Immature natural killer cell (primary cell): ENCODE measurements at regions not wholly inside any gene's neighbourhood (a gene's known extent, or its start where the extent isn't known, plus 50 kb on each side); places are given as distances from the start of the nearest gene placed in this dataset.

Source experiments
- DNase-seq, 3 donors: peaks; one replicate each; pipeline ENCODE4 v3.0.0; 2022; ENCODE audit warnings: mixed read lengths in 1 of 3
- H3K27ac Mint-ChIP-seq, 6 donors: one replicate each; pipeline ENCODE4 v1.8.0; 2020; ENCODE audit warnings: mixed read lengths in 6 of 6, mild to moderate bottlenecking in 5 of 6, inconsistent platforms in 4 of 6, moderate library complexity in 3 of 6
- H3K27me3 Mint-ChIP-seq, 3 donors: one replicate each; pipeline ENCODE4 v1.8.0; 2020 to 2021; ENCODE audit warnings: low read depth in 3 of 3, mild to moderate bottlenecking in 3 of 3, mixed read lengths in 3 of 3, moderate library complexity in 3 of 3, inconsistent platforms in 1 of 3
- H3K36me3 Mint-ChIP-seq, 3 donors: one replicate each; pipeline ENCODE4 v1.8.0; 2020; ENCODE audit warnings: mixed read lengths in 3 of 3, inconsistent platforms in 2 of 3, mild to moderate bottlenecking in 2 of 3
- H3K4me1 Mint-ChIP-seq, 2 donors: one replicate each; pipeline ENCODE4 v1.8.0; 2020; ENCODE audit warnings: inconsistent platforms in 2 of 2, mild to moderate bottlenecking in 2 of 2, mixed read lengths in 2 of 2, moderate library complexity in 1 of 2
- H3K4me3 Mint-ChIP-seq, 5 donors: one replicate each; pipeline ENCODE4 v1.8.0; 2020; ENCODE audit warnings: mild to moderate bottlenecking in 5 of 5, mixed read lengths in 5 of 5, inconsistent platforms in 3 of 5, moderate library complexity in 3 of 5
- H3K9me3 Mint-ChIP-seq, 6 donors: one replicate each; pipeline ENCODE4 v1.8.0; 2020; ENCODE audit warnings: mild to moderate bottlenecking in 6 of 6, mixed read lengths in 6 of 6, inconsistent platforms in 4 of 6, moderate library complexity in 3 of 6

DNA sequence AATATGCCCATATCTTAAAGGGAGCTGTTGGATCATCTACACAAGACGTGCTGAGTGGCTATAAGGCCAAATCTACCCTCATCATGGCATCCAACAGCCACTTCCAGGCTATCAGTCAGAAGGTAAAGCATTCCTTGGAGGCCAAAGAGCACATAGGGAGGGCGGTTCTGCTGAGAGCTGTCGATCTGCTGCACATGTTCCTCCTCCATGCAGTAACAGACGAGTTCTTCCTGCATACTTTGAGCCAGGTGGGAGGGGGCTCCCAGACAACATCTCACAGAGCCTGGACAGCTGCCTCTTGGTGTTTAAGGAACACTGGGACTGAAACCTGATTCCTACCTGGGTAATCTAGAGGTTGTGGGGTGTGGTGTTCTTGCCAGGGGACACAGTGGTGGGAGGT lies 93.3 kb upstream of the RAI14 start:
- Mint-ChIP-seq H3K27ac (no peak overlapping the region), H3K27me3 (peaks cover 0 to 4% (median 2%) of the 10 kb centered on the region in 3 donors), H3K4me1 (no peaks in the 10 kb centered on the region), H3K4me3 (no peak overlapping the region), H3K36me3 (no peaks in the 10 kb centered on the region), H3K9me3 (no peaks in the 10 kb centered on the region)
- DNase-seq, result no peak

DNA sequence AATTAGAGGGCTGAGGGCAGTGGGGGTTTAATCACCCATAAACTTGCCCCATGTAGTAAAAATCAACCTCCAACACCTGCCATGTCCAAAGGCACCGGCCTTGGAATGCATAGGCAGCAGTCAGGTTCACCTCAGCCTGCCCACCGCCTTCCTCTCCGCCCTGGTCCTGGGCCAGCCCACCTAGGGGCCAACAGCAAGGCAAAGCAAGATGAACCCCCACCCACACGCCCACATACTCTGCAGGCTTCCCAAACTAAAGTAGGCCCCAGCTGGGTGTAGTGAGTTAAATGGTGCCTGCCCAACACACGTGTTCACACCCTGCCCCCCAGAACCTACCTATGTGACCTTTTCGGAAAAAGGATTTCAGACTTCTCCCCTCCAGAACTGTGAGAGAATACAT lies 92.9 kb upstream of the RAI14 start:
- no peak for DNase-seq
- H3K36me3 Mint-ChIP-seq, result no peaks in the 10 kb centered on the region
- no peak overlapping the region for H3K4me3 Mint-ChIP-seq
- peaks cover 0 to 4% (median 2%) of the 10 kb centered on the region in 3 donors for H3K27me3 Mint-ChIP-seq
- no peaks in the 10 kb centered on the region for H3K4me1 Mint-ChIP-seq
- H3K27ac Mint-ChIP-seq, result no peak overlapping the region
- H3K9me3 Mint-ChIP-seq, result no peaks in the 10 kb centered on the region

DNA sequence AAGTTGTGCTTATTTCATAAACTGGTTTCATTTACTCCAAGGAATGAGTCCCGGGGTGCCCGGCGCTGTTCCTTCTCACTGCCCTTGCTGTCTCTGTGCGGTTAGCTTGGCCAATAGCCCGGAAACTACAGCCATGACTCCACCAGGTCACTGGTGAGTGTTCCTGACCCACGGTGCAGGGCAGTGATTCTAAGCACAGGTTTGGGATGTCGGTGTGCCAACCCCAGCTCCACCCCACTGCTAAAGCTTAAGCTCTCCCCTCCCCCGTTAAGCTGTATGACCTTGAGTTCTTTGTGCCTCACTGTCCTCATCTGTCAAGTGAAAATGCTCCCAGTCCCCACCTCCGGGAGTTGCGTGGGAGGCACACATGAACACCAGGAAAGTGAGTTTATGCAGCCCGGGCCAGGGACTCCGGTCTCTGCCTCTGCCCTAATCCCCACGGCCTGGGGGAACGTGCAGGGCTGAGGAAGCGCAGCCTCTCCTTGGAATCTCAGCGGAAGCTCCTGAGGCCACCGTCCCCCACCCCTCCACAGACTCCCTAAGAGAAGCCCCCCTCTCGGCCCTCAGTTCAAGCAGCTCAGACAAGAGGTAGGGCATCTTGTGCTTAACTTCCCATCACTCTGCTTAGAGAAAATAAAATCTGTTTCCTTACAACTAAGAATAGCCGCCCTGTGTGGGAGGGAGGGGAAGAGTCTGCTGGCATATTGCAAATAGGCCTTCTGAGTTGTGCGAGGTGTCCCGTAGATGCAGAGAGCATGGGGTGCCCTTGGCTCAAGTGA lies 92.0 kb upstream of the RAI14 start:
- H3K4me3 Mint-ChIP-seq, result no peak overlapping the region
- no peaks in the 10 kb centered on the region for H3K4me1 Mint-ChIP-seq
- H3K36me3 Mint-ChIP-seq, result no peaks in the 10 kb centered on the region
- no peak for DNase-seq
- peaks cover 2 to 4% (median 4%) of the 10 kb centered on the region in 3 donors for H3K27me3 Mint-ChIP-seq
- no peak overlapping the region for H3K27ac Mint-ChIP-seq
- H3K9me3 Mint-ChIP-seq, result no peaks in the 10 kb centered on the region

DNA sequence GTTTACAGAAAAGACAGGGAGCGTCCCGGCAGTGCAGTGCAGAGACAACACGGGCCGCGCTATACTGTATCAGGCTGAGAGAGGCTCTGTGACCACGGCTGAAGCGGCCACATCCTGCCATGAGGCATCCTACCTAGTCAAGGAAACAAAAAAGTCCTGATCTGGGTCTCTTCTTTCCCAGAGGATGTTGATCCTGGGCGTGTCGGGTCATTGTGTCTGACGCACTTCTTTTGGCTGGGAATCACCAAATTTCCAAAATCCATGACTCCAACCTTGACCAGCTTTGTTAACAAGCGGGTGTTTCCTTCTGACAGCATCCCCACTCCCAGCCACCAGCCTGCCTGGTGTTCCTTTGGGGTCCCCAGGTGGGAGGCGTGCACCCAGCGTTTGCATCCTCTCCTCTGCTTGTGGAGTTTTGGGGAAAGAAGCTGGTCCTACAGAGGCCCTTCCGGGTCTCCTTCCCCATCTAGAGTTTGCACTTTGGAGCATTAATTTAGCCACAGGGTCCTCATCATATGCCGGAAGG lies 91.4 kb upstream of the RAI14 start:
- no peak overlapping the region for H3K27ac Mint-ChIP-seq
- H3K9me3 Mint-ChIP-seq, result no peaks in the 10 kb centered on the region
- DNase-seq, result no peak
- H3K4me1 Mint-ChIP-seq, result no peaks in the 10 kb centered on the region
- no peak overlapping the region for H3K4me3 Mint-ChIP-seq
- H3K27me3 Mint-ChIP-seq, result peaks cover 2 to 7% (median 4%) of the 10 kb centered on the region in 3 donors
- H3K36me3 Mint-ChIP-seq, result no peaks in the 10 kb centered on the region

DNA sequence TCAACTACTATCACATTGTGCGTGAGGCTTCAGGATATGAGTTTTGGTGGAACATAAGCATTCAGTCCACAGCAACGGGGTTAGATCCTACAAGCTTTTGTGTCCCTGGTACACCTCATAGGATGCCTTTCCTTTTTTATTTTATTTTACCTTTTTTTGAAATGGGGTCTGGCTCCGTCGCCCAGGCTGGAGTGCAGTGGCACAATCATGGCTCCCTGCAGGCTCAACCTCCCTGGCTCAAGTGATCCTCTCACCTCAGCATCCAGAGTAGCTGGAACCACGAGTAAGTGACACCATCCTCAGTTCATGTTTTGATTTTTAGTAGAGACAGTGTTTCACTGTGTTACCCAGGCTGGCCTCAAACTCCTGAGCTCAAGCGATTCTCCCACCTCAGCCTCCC lies 86.0 kb upstream of the RAI14 start:
- no peak overlapping the region for H3K27ac Mint-ChIP-seq
- H3K4me3 Mint-ChIP-seq, result no peak overlapping the region
- H3K4me1 Mint-ChIP-seq, result no peaks in the 10 kb centered on the region

DNA sequence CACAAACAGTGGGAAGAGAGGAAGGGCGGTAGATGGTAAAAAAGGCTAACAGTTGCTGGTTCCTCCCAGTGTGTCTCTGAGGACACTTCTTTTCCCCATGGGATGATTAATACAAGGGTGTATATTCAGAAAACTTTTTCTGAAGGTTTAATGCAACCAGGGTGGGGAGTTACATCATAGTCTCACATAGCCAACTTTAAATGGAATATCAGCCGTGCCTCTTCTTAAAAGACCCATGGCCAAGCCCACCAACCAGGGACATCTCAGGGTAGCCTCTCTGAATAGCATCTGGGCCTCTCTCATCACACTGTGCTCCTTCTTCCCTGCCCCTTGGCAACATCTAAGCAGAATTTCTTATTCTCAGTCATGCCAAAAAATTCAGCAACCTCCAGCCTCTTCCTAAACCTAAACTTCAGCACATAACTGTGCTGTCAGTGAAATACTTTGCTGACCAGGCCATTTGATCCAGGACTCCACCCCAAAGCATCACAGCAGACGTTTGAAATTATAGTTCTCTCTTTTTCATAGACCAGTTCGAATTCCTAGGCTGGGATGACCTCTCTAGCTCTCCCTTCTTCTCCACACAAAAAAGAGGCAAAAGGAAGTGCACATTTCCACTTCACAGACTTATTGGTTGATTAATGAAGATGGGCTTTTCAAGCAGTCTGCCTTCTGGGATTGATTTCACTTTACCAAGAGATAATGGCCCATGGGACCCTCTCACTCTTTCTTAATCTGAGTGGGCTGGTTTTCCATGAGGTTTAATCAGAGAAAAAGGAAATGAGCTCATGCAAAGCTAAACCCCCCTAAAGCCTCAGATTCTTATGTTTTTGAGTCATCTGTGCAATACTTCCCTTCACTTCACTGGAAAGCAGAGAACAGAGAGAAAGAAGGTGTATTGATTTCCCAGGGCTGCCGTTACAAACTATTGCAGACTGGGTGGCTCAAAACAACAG lies 85.1 kb upstream of the RAI14 start:
- H3K4me1 Mint-ChIP-seq, result no peaks in the 10 kb centered on the region
- no peak for DNase-seq
- no peak overlapping the region for H3K4me3 Mint-ChIP-seq
- peaks cover 2 to 7% (median 3%) of the 10 kb centered on the region in 3 donors for H3K27me3 Mint-ChIP-seq
- no peak overlapping the region for H3K27ac Mint-ChIP-seq
- no peaks in the 10 kb centered on the region for H3K36me3 Mint-ChIP-seq
- no peaks in the 10 kb centered on the region for H3K9me3 Mint-ChIP-seq

More for the DNA sequence above, 86.0 kb upstream of the RAI14 start:
- Mint-ChIP-seq H3K27me3 (peaks cover 2 to 7% (median 3%) of the 10 kb centered on the region in 3 donors), H3K36me3 (no peaks in the 10 kb centered on the region), H3K9me3 (no peaks in the 10 kb centered on the region)
- DNase-seq, result no peak

DNA sequence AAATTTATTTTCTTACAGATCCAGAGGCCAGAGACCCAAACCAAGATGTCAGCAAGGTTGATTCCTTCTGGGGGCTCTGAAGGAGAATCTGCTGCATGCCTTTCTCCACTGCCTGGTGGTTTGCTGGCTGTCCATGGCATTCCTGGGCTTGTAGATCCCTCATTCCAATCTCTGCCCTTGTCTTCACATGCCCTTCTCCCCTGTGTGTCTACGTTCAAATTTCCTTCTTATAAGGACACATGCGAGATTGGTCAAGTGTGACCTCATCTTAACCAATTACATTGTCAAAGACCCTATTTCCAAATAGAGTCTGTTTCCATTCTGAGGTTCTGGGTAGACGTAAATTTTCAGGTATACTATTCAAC lies 84.5 kb upstream of the RAI14 start:
- Mint-ChIP-seq H3K27me3 (peaks cover 0 to 7% (median 0%) of the 10 kb centered on the region in 3 donors), H3K4me3 (no peak overlapping the region), H3K4me1 (no peaks in the 10 kb centered on the region), H3K27ac (no peak overlapping the region), H3K36me3 (no peaks in the 10 kb centered on the region), H3K9me3 (no peaks in the 10 kb centered on the region)
- no peak for DNase-seq

DNA sequence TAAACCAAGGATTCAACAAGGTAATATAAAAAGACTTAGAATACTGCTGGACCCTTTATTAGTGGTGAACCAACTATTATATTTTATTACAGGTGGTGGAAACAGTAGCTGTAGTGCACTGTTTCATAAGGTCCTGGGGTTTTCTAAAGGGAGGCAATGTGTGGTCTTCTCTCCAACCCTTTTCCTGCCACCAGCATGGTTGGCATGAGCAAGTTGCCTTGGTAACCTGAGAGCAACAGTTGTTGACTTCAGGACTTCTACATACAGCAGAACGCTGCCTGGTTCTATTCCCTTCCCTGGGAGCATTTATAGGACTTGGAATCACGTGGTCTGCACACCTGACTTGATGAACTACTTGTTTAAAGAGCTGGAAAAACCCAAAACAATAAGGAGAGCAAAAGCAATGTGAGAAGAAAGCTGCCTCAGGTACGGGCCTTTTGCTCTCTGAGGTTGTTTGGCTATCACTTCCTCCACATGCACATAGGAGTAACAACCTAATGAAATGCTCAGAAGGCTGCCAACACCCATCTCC lies 81.1 kb upstream of the RAI14 start:
- H3K36me3 Mint-ChIP-seq, result no peaks in the 10 kb centered on the region
- H3K4me3 Mint-ChIP-seq, result no peak overlapping the region
- DNase-seq, result no peak
- peaks cover 0 to 3% (median 0%) of the 10 kb centered on the region in 6 donors for H3K9me3 Mint-ChIP-seq
- no peaks in the 10 kb centered on the region for H3K4me1 Mint-ChIP-seq
- H3K27ac Mint-ChIP-seq, result no peak overlapping the region
- peaks cover 0 to 4% (median 2%) of the 10 kb centered on the region in 3 donors for H3K27me3 Mint-ChIP-seq

DNA sequence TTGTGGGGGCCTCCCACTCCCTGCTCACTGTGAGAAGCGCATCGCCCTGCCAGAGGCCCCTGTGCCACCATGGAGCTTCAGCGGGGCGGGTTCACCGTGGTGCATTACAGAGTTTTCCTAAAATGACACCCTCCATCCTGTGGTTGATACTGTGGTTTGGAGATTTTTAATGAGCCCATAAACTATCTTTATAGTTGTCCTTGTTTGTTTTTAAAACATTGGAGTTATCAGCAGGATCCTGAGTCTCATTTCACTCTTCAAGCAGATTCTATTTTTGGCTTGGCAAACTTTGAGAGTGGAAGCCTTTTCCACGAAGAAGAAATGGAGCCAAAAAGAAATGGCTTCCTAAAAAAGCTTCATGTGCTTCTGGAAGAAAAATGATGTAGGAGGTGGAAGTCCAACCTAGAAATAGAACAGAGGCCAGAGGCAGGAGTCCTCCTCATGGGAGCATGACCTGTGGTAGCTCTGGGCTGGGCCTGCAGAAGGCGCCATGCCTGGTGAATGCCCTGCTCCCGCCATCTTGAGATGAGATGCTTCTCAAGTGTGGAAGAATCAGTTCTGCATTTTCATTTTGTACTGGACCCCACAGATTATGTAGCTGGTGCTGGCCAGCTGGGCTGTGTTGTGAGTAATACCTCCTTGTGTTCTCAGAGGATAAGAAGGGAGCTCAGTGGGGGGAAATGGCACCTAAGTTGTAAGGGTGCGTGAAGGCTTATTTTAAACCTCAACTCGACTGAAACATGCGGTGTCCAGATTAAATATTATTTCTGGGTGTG lies 79.0 kb upstream of the RAI14 start:
- Mint-ChIP-seq H3K27me3 (peaks cover 0 to 4% (median 4%) of the 10 kb centered on the region in 3 donors), H3K36me3 (no peaks in the 10 kb centered on the region), H3K27ac (no peak overlapping the region), H3K4me1 (peaks cover 2 to 4% of the 10 kb centered on the region in 2 donors), H3K9me3 (peaks cover 0 to 3% (median 0%) of the 10 kb centered on the region in 6 donors), H3K4me3 (no peak overlapping the region)
- no peak for DNase-seq

DNA sequence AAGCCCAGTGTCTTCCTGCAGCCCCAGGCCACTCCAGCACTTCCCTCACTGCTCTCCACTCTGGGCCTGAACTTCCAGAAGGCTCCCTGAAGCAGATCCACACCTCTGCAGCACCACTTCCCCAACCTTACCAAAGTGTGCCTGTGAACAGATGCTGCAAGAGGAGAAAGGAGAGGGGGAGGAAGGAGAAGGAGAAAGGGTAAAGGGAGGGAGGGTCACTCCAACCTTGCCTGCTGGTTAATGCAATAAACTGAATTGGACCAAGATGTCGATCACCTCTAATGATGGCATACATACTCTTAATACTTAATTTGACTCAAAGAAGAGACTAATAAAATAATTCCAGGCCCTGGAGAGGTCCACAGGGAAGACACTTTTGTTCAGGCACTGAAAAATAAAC lies 77.2 kb upstream of the RAI14 start:
- Mint-ChIP-seq H3K36me3 (no peaks in the 10 kb centered on the region), H3K27me3 (peaks cover 0 to 4% (median 4%) of the 10 kb centered on the region in 3 donors), H3K27ac (no peak overlapping the region), H3K4me1 (peaks cover 21 to 23% of the 10 kb centered on the region in 2 donors), H3K9me3 (peaks cover 0 to 3% (median 0%) of the 10 kb centered on the region in 6 donors), H3K4me3 (no peak overlapping the region)
- no peak for DNase-seq

DNA sequence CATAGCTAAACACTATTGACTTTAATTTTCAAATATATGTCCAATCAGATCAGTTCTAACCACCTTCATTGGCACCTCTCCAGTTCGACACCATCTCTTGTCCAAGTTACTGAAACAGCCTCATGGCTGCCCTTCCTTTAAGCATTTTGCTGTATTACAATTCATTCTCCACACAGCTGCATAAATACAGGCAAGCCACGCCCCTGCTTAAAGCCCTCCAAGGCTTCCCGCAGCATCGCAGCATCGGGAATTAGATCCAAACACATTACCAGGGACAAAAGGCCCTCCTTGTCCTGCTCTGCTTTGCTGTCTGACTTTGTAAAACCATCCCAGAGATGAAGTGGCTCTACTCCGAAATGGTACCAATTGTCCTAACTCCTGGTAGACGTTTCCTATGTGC lies 75.1 kb upstream of the RAI14 start:
- Mint-ChIP-seq H3K4me3 (no peak overlapping the region), H3K27me3 (peaks cover 0 to 9% (median 4%) of the 10 kb centered on the region in 3 donors), H3K36me3 (no peaks in the 10 kb centered on the region), H3K9me3 (peaks cover 0 to 6% (median 0%) of the 10 kb centered on the region in 6 donors), H3K4me1 (peaks cover 28 to 30% of the 10 kb centered on the region in 2 donors), H3K27ac (peak overlapping the region in 1 of 6 donors; percentile 17)
- DNase-seq, result no peak

DNA sequence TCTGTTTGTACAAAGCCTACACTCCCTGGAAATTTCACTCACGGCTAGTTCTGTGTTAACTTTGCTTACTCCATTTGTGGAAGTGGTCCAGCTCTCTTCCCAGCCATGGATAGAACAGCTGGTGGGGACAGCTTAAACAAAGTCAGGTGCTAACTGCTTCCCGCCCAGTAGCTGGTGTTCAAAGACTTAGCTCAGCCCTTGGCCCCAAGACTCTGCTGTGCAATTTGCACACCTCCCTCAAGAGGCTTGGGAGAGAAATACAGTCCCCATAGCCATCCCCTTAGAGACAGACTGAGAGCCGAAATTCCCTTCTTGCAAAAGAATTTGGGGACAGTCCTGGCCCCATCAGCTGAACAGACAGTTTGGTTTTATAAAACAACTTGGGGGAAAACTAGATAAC lies 73.8 kb upstream of the RAI14 start:
- no peak for DNase-seq
- Mint-ChIP-seq H3K27me3 (peaks cover 0 to 9% (median 4%) of the 10 kb centered on the region in 3 donors), H3K27ac (peak overlapping the region in 4 of 6 donors; percentile 72 to 93 (median 84)), H3K9me3 (peaks cover 0 to 6% (median 0%) of the 10 kb centered on the region in 6 donors), H3K36me3 (no peaks in the 10 kb centered on the region), H3K4me3 (peak overlapping the region in 1 of 5 donors; percentile 49), H3K4me1 (peaks cover 28 to 30% of the 10 kb centered on the region in 2 donors)

DNA sequence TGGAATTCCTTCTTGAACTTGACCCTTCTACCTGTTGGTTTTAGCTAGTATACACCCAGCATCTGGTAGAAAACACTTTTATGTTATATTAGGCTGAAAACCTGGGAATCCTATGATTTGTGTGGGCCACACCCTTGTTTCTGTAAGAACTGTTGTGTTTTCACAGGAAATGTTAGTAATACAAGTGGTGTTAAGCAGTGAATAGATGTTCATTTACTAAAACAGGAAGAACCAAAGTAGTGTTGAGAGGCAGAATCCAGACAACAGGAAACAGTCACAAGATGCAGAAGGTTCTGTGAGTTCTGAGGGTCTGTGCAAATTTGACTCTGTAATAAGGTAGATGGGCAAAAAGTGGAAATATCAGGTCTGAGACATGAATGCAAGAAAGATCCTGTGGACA lies 73.0 kb upstream of the RAI14 start:
- Mint-ChIP-seq H3K4me3 (peak overlapping the region in 3 of 5 donors; percentile 1 to 77 (median 34)), H3K36me3 (no peaks in the 10 kb centered on the region), H3K27ac (peak overlapping the region in 5 of 6 donors; percentile 0 to 96 (median 92)), H3K27me3 (peaks cover 0 to 7% (median 4%) of the 10 kb centered on the region in 3 donors), H3K9me3 (peaks cover 0 to 9% (median 0%) of the 10 kb centered on the region in 6 donors), H3K4me1 (peaks cover 28 to 30% of the 10 kb centered on the region in 2 donors)
- peak in 2 of 3 donors; percentile 5 to 6 for DNase-seq
